ENCODE measurements at regions not wholly inside any gene's neighbourhood (a gene's known extent, or its start where the extent isn't known, plus 50 kb on each side); places are given as distances from the start of the nearest gene placed in this dataset.

DNA sequence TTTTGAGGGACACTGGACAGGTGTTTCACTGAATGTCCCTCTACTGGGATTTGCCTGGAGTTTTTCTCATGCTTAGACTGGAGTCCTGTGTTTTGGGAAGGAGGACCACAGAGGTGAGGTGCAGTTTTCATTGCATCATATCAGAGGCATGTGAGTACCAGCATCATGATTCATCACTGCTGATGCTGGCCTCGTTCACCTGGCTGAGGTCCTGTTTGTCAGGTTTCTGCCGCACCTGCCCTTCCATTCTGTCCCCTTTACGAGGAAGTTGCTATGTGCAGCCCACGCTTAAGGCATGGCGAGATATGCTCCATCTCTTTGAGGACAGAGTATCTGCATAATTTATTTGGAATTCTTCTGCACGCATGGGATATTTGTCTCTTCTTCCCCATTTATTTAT, 162.1 kb downstream of the TENT4A start:
- Histone ChIP-seq H3K9ac (ENCODE audit: low read length) (no peak overlapping the region), H3K27me3 (ENCODE audit: control insufficient read depth, insufficient read depth, low read length) (no peaks in the 10 kb centered on the region)

GRCh38 chr5:6877986-6878828, 165.0 kb downstream of the TENT4A start:
- no peak overlapping the region for H3K27ac ChIP-seq (ENCODE audit: low read length)
- H3K9ac ChIP-seq (ENCODE audit: low read length), result no peak overlapping the region
- H3K4me1 ChIP-seq (ENCODE audit: control insufficient read depth, low read depth, low read length), result no peaks in the 10 kb centered on the region
- H3K4me3 ChIP-seq (ENCODE audit: low read length), result no peak overlapping the region
- no peaks in the 10 kb centered on the region for H3K36me3 ChIP-seq (ENCODE audit: control insufficient read depth, low read depth, low read length)
- H3K9me3 ChIP-seq (ENCODE audit: control insufficient read depth, low read depth, low read length), result no peaks in the 10 kb centered on the region
- no peaks in the 10 kb centered on the region for H3K27me3 ChIP-seq (ENCODE audit: control insufficient read depth, insufficient read depth, low read length)

More for the DNA sequence above, 162.1 kb downstream of the TENT4A start:
- no peaks in the 10 kb centered on the region for H3K4me1 ChIP-seq (ENCODE audit: control insufficient read depth, low read depth, low read length)
- H3K9me3 ChIP-seq (ENCODE audit: control insufficient read depth, low read depth, low read length), result no peaks in the 10 kb centered on the region
- no peak overlapping the region for H3K4me3 ChIP-seq (ENCODE audit: low read length)
- H3K36me3 ChIP-seq (ENCODE audit: control insufficient read depth, low read depth, low read length), result no peaks in the 10 kb centered on the region
- no peak overlapping the region for H3K27ac ChIP-seq (ENCODE audit: low read length)

- H3K27ac ChIP-seq (ENCODE audit: low read length), result no peak overlapping the region
- H3K4me3 ChIP-seq (ENCODE audit: low read length), result no peak overlapping the region
- H3K27me3 ChIP-seq (ENCODE audit: control insufficient read depth, insufficient read depth, low read length), result no peaks in the 10 kb centered on the region
- no peak overlapping the region for H3K9ac ChIP-seq (ENCODE audit: low read length)
- H3K36me3 ChIP-seq (ENCODE audit: control insufficient read depth, low read depth, low read length), result no peaks in the 10 kb centered on the region
- no peaks in the 10 kb centered on the region for H3K4me1 ChIP-seq (ENCODE audit: control insufficient read depth, low read depth, low read length)
- H3K9me3 ChIP-seq (ENCODE audit: control insufficient read depth, low read depth, low read length), result no peaks in the 10 kb centered on the region
Measured at GRCh38 chr5:6885581-6885980, 172.3 kb downstream of the TENT4A start.

- no peak overlapping the region for H3K9ac ChIP-seq (ENCODE audit: low read length)
- no peak overlapping the region for H3K4me3 ChIP-seq (ENCODE audit: low read length)
- H3K4me1 ChIP-seq (ENCODE audit: control insufficient read depth, low read depth, low read length), result no peaks in the 10 kb centered on the region
- no peaks in the 10 kb centered on the region for H3K27me3 ChIP-seq (ENCODE audit: control insufficient read depth, insufficient read depth, low read length)
- H3K27ac ChIP-seq (ENCODE audit: low read length), result no peak overlapping the region
- H3K36me3 ChIP-seq (ENCODE audit: control insufficient read depth, low read depth, low read length), result no peaks in the 10 kb centered on the region
- H3K9me3 ChIP-seq (ENCODE audit: control insufficient read depth, low read depth, low read length), result no peaks in the 10 kb centered on the region
Measured at GRCh38 chr5:6886866-6887265, 173.6 kb downstream of the TENT4A start.

GRCh38 chr5:6889030-6889429, 175.8 kb downstream of the TENT4A start:
- Histone ChIP-seq H3K4me1 (ENCODE audit: control insufficient read depth, low read depth, low read length) (no peaks in the 10 kb centered on the region), H3K36me3 (ENCODE audit: control insufficient read depth, low read depth, low read length) (no peaks in the 10 kb centered on the region), H3K4me3 (ENCODE audit: low read length) (no peak overlapping the region), H3K9ac (ENCODE audit: low read length) (no peak overlapping the region), H3K27me3 (ENCODE audit: control insufficient read depth, insufficient read depth, low read length) (no peaks in the 10 kb centered on the region), H3K27ac (ENCODE audit: low read length) (no peak overlapping the region), H3K9me3 (ENCODE audit: control insufficient read depth, low read depth, low read length) (no peaks in the 10 kb centered on the region)

DNA sequence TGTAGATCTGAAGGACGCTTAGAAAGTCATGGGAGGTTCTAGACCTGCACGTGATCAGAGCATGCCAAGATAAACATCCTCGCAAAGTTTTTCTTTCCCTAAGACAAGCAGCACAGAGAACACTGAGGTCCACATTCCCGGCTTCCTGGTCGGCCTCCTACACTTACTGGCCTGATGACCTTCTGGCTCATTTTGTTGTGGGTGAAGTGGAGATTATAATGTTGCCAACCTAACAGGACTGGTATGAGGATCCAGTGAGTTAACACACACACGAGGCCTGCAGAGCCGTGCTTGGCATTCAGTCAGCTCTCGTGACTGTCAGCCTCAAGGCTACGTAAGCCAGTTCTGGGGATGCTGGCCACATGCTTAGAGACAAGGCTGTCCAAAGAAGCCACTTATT, 186.0 kb downstream of the TENT4A start:
- Histone ChIP-seq H3K27ac (ENCODE audit: low read length) (no peak overlapping the region), H3K36me3 (ENCODE audit: control insufficient read depth, low read depth, low read length) (no peaks in the 10 kb centered on the region), H3K4me1 (ENCODE audit: control insufficient read depth, low read depth, low read length) (no peaks in the 10 kb centered on the region), H3K27me3 (ENCODE audit: control insufficient read depth, insufficient read depth, low read length) (no peaks in the 10 kb centered on the region), H3K9ac (ENCODE audit: low read length) (no peak overlapping the region), H3K4me3 (ENCODE audit: low read length) (no peak overlapping the region), H3K9me3 (ENCODE audit: control insufficient read depth, low read depth, low read length) (no peaks in the 10 kb centered on the region)

DNA sequence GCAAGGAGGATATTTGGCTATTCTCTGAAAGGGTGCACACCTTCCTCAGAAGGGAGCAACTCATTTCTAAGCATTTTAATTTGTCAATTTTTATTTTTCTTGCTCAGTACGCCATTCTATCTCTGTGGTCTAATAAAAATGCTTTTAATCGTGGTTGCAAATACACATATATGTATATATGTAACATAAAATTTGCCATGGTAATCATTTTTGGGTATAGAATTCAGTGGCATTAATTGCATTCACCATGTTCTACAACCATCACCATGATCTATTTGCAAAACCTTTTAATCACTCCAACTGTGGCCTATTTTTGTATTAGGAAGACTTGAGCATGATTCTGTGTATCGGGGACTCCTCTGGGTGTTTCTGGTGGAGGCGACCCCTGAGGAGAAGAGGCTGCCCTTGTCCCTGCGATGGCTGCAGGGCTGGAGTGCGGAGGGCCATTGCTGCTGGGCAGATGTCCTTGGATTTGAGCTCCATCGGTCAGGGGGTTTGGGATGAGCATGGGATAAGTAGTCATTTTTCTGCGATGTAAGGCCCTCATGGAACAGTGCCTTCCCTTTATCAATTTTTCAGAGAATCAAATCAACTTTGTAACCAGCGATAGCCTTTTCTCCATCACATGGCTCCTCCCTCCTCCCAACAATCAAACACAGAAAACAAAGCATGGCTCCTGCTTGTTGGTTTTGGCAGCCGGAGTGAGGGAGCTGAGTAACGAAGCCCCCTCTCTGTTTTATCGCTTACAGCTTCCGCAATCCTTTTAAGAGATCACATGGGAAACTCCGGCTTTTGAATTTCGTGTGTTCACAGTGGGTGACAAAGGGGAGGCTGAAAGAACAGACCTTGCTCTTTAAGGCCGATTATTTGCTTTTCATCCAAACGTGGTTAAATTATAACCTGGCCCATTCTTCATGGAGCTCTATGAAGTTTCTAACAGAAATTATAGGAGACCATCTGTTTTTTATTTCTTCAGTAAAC, 187.3 kb downstream of the TENT4A start:
- Histone ChIP-seq H3K36me3 (ENCODE audit: control insufficient read depth, low read depth, low read length) (no peaks in the 10 kb centered on the region), H3K9ac (ENCODE audit: low read length) (no peak overlapping the region), H3K9me3 (ENCODE audit: control insufficient read depth, low read depth, low read length) (no peaks in the 10 kb centered on the region), H3K4me3 (ENCODE audit: low read length) (no peak overlapping the region), H3K4me1 (ENCODE audit: control insufficient read depth, low read depth, low read length) (no peaks in the 10 kb centered on the region), H3K27me3 (ENCODE audit: control insufficient read depth, insufficient read depth, low read length) (no peaks in the 10 kb centered on the region), H3K27ac (ENCODE audit: low read length) (no peak overlapping the region)

- H3K4me1 ChIP-seq (ENCODE audit: control insufficient read depth, low read depth, low read length), result no peaks in the 10 kb centered on the region
- no peak overlapping the region for H3K27ac ChIP-seq (ENCODE audit: low read length)
- H3K27me3 ChIP-seq (ENCODE audit: control insufficient read depth, insufficient read depth, low read length), result no peaks in the 10 kb centered on the region
- H3K9ac ChIP-seq (ENCODE audit: low read length), result no peak overlapping the region
- no peak overlapping the region for H3K4me3 ChIP-seq (ENCODE audit: low read length)
- H3K36me3 ChIP-seq (ENCODE audit: control insufficient read depth, low read depth, low read length), result no peaks in the 10 kb centered on the region
- H3K9me3 ChIP-seq (ENCODE audit: control insufficient read depth, low read depth, low read length), result no peaks in the 10 kb centered on the region
Measured at GRCh38 chr5:6902094-6902493, 188.9 kb downstream of the TENT4A start.

DNA sequence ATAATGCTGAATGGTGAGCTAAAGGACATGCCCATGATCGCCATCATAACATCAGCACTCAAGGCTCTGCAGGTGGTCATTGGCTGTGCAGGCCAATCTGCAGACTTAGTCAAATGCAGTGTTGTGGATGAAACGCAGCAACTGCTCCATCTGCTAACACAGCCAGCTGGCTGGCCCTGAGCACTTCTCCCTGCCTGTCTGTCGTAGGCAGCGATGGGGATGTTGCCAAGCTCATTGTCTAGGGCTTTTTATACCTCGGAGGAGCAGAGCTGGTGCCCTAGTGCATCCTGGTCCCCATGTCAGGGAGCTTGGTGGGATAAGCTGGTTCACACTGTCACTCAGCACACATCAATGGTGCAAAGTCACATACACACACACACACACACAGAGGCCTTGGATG, 189.4 kb downstream of the TENT4A start:
- no peak overlapping the region for H3K27ac ChIP-seq (ENCODE audit: low read length)
- no peak overlapping the region for H3K9ac ChIP-seq (ENCODE audit: low read length)
- H3K4me3 ChIP-seq (ENCODE audit: low read length), result no peak overlapping the region
- no peaks in the 10 kb centered on the region for H3K36me3 ChIP-seq (ENCODE audit: control insufficient read depth, low read depth, low read length)
- peaks cover 2% of the 10 kb centered on the region for H3K4me1 ChIP-seq (ENCODE audit: control insufficient read depth, low read depth, low read length)
- no peaks in the 10 kb centered on the region for H3K9me3 ChIP-seq (ENCODE audit: control insufficient read depth, low read depth, low read length)
- H3K27me3 ChIP-seq (ENCODE audit: control insufficient read depth, insufficient read depth, low read length), result no peaks in the 10 kb centered on the region

DNA sequence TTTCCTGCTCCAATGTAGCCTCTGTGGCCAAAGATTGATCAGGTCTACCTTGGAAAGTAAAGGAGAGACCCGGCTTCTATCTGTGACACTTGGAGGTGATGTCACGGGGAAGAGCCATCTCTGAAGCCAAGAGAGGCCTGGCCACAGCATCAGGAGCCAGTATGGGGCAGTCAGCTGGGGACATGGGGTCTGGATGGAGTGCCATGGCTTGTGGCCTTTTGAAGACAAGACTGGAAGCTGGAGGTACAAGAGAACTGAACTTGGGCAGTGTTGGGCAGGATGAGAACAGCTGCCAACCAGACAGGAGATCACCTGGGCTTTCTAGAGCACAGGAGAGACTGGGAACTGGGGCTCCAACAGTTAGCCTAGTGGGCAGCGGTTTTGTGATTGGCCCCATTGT, 190.7 kb downstream of the TENT4A start:
- Histone ChIP-seq H3K4me3 (ENCODE audit: low read length) (no peak overlapping the region), H3K4me1 (ENCODE audit: control insufficient read depth, low read depth, low read length) (peaks cover 9% of the 10 kb centered on the region), H3K9me3 (ENCODE audit: control insufficient read depth, low read depth, low read length) (no peaks in the 10 kb centered on the region), H3K9ac (ENCODE audit: low read length) (no peak overlapping the region), H3K27me3 (ENCODE audit: control insufficient read depth, insufficient read depth, low read length) (no peaks in the 10 kb centered on the region), H3K36me3 (ENCODE audit: control insufficient read depth, low read depth, low read length) (no peaks in the 10 kb centered on the region), H3K27ac (ENCODE audit: low read length) (no peak overlapping the region)

DNA sequence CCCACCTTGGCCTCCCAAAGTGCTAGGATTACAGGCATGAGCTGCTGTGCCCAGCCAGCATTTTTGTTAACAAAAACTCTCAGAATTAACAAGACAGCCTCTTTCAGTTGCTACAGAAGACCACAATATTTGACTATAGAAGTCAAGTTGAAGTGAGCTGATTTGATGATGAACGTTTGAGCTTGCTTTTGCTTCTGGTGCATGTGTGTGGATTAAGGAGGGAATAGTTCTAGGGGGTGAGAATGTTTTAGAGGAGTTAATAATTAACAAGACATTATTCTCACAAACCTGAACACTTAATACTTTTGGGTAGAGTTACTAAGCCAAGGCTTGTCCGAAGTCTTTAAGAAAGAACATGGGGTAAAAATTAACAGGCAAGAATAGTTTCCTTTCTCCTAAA, 191.6 kb downstream of the TENT4A start:
- H3K36me3 ChIP-seq (ENCODE audit: control insufficient read depth, low read depth, low read length), result no peaks in the 10 kb centered on the region
- H3K27me3 ChIP-seq (ENCODE audit: control insufficient read depth, insufficient read depth, low read length), result no peaks in the 10 kb centered on the region

More for the DNA sequence above, 191.6 kb downstream of the TENT4A start:
- peaks cover 9% of the 10 kb centered on the region for H3K4me1 ChIP-seq (ENCODE audit: control insufficient read depth, low read depth, low read length)
- H3K4me3 ChIP-seq (ENCODE audit: low read length), result no peak overlapping the region
- H3K27ac ChIP-seq (ENCODE audit: low read length), result no peak overlapping the region
- no peak overlapping the region for H3K9ac ChIP-seq (ENCODE audit: low read length)
- H3K9me3 ChIP-seq (ENCODE audit: control insufficient read depth, low read depth, low read length), result no peaks in the 10 kb centered on the region

Data from iPS-18a (cell line).